Trophoblast cell (in vitro differentiated cells and primary cell): ENCODE measurements at regions not wholly inside any gene's neighbourhood (a gene's known extent, or its start where the extent isn't known, plus 50 kb on each side); places are given as distances from the start of the nearest gene placed in this dataset.

Source experiments
- DNase-seq, 2 donors: peaks; one replicate each; pipeline ENCODE4 v3.0.0-alpha.2; 2016
- H2AFZ ChIP-seq: 2 replicates; pipeline ENCODE4 v1.6.1; 2013; ENCODE audit warnings: low read length, moderate library complexity, mild to moderate bottlenecking; ENCODE audit not compliant: insufficient read depth, poor library complexity
- H2AK5ac ChIP-seq: 2 replicates; pipeline ENCODE4 v1.6.1; 2013; ENCODE audit warnings: mild to moderate bottlenecking, low read length
- H2BK120ac ChIP-seq: 2 replicates; pipeline ENCODE4 v1.6.1; 2013; ENCODE audit warnings: low read length, mild to moderate bottlenecking, moderate library complexity; ENCODE audit not compliant: insufficient read depth, poor library complexity
- H2BK12ac ChIP-seq: 2 replicates; pipeline ENCODE4 v1.6.1; 2013; ENCODE audit warnings: mild to moderate bottlenecking, low read length, moderate library complexity
- H2BK5ac ChIP-seq: 2 replicates; pipeline ENCODE4 v1.6.1; 2013; ENCODE audit warnings: low read length, low read depth, moderate library complexity, mild to moderate bottlenecking; ENCODE audit not compliant: poor library complexity
- H3K14ac ChIP-seq: 2 replicates; pipeline ENCODE4 v1.6.1; 2013; ENCODE audit warnings: mild to moderate bottlenecking, low read length
- H3K18ac ChIP-seq: 2 replicates; pipeline ENCODE4 v1.6.1; 2013; ENCODE audit warnings: mild to moderate bottlenecking, low read length
- H3K23ac ChIP-seq: 2 replicates; pipeline ENCODE4 v1.6.1; 2013; ENCODE audit warnings: low read length
- H3K27ac ChIP-seq: 2 replicates; pipeline ENCODE4 v1.5.1; 2013; ENCODE audit warnings: low read depth, mild to moderate bottlenecking, inconsistent platforms, low read length, moderate library complexity
- H3K27me3 ChIP-seq: 2 replicates; pipeline ENCODE4 v1.6.1; 2013; ENCODE audit warnings: inconsistent platforms, mild to moderate bottlenecking, low read length, moderate library complexity; ENCODE audit not compliant: insufficient read depth
- H3K36me3 ChIP-seq, 2 experiments: 1 replicate in 1 of 2; 2 replicates in 1 of 2; pipeline ENCODE4 v1.6.1; 2013; ENCODE audit warnings: low read length in 2 of 2, mild to moderate bottlenecking in 2 of 2, moderate library complexity in 1 of 2; ENCODE audit not compliant: insufficient read depth in 2 of 2, control insufficient read depth in 1 of 2
- H3K4ac ChIP-seq: 2 replicates; pipeline ENCODE4 v1.6.1; 2013; ENCODE audit warnings: low read depth, mild to moderate bottlenecking, low read length, moderate library complexity
- H3K4me1 ChIP-seq, 2 experiments: 1 replicate in 1 of 2; 2 replicates in 1 of 2; pipeline ENCODE4 v1.6.1; 2013; ENCODE audit warnings: low read length in 2 of 2, mild to moderate bottlenecking in 2 of 2, moderate library complexity in 1 of 2; ENCODE audit not compliant: insufficient read depth in 2 of 2, control insufficient read depth in 1 of 2
- H3K4me2 ChIP-seq: 2 replicates; pipeline ENCODE4 v1.6.1; 2013; ENCODE audit warnings: inconsistent platforms, mild to moderate bottlenecking, low read length, moderate library complexity
- H3K4me3 ChIP-seq: 2 replicates; pipeline ENCODE4 v1.5.1; 2013; ENCODE audit warnings: mild to moderate bottlenecking, low read depth, low read length, inconsistent platforms
- H3K79me1 ChIP-seq: one replicate; pipeline ENCODE4 v1.6.1; 2013; ENCODE audit warnings: low read length
- H3K79me2 ChIP-seq: 2 replicates; pipeline ENCODE4 v1.6.1; 2013; ENCODE audit warnings: low read length, mild to moderate bottlenecking; ENCODE audit not compliant: control insufficient read depth, insufficient read depth, poor library complexity
- H3K9ac ChIP-seq: 2 replicates; pipeline ENCODE4 v1.6.1; 2013; ENCODE audit warnings: mild to moderate bottlenecking, low read length
- H3K9me3 ChIP-seq: 2 replicates; pipeline ENCODE4 v1.6.1; 2013; ENCODE audit warnings: low read depth, mild to moderate bottlenecking, control low read depth, inconsistent platforms, low read length; ENCODE audit not compliant: insufficient read depth
- H4K12ac ChIP-seq: 2 replicates; pipeline ENCODE4 v1.6.1; 2013; ENCODE audit warnings: low read depth, mild to moderate bottlenecking, low read length, moderate library complexity
- H4K8ac ChIP-seq: 2 replicates; pipeline ENCODE4 v1.6.1; 2013; ENCODE audit warnings: low read depth, mild to moderate bottlenecking, low read length, moderate library complexity
- H4K91ac ChIP-seq: one replicate; pipeline ENCODE4 v1.6.1; 2013; ENCODE audit warnings: low read depth, mild to moderate bottlenecking, low read length, moderate library complexity
- WGBS: extraction: QIAGEN DNeasy Blood & Tissue Kit; methylation state at CpG from one replicate; pipeline ENCODE4 v1.1.7; 2013; ENCODE audit warnings: missing lambda C conversion rate; ENCODE audit not compliant: insufficient read length, insufficient coverage; ENCODE audit errors: extremely low coverage; 5-methylcytosine and 5-hydroxymethylcytosine counted together

- no peaks in the 10 kb centered on the region for H3K9me3 ChIP-seq
- no peak overlapping the region for H2AFZ ChIP-seq
- H2AK5ac ChIP-seq, result no peak overlapping the region
- no peak overlapping the region for H2BK120ac ChIP-seq
- H3K27ac ChIP-seq, result no peak overlapping the region
- H3K4ac ChIP-seq, result no peak overlapping the region
- H3K79me2 ChIP-seq, result no peaks in the 10 kb centered on the region
- no peak overlapping the region for H4K12ac ChIP-seq
- H4K91ac ChIP-seq, result no peak overlapping the region
- H3K14ac ChIP-seq, result no peak overlapping the region
- no peak overlapping the region for H3K4me3 ChIP-seq
- peaks cover 0 to 1% of the 10 kb centered on the region in 2 experiments for H3K36me3 ChIP-seq
- no CpG with 5 or more reads among the region's 1 CpG for WGBS
- H2BK5ac ChIP-seq, result no peak overlapping the region
- no peaks in the 10 kb centered on the region for H3K27me3 ChIP-seq
- H3K4me2 ChIP-seq, result no peak overlapping the region
- peaks cover under 1 to 3% of the 10 kb centered on the region in 2 experiments for H3K4me1 ChIP-seq
- no peak overlapping the region for H4K8ac ChIP-seq
- peaks cover 3% of the 10 kb centered on the region for H3K79me1 ChIP-seq
- H2BK12ac ChIP-seq, result no peak overlapping the region
- H3K9ac ChIP-seq, result no peak overlapping the region
- no peak for DNase-seq
- no peak overlapping the region for H3K23ac ChIP-seq
- no peak overlapping the region for H3K18ac ChIP-seq
Observed at GRCh38 chr2:125638345-125638744, 1017.6 kb upstream of the GYPC start.

- no peak overlapping the region for H2BK120ac ChIP-seq
- H2BK5ac ChIP-seq, result no peak overlapping the region
- H3K9ac ChIP-seq, result no peak overlapping the region
- no peak overlapping the region for H4K12ac ChIP-seq
- H3K27ac ChIP-seq, result no peak overlapping the region
- H3K14ac ChIP-seq, result no peak overlapping the region
- no peaks in the 10 kb centered on the region for H3K36me3 ChIP-seq
- no peak overlapping the region for H2AFZ ChIP-seq
- no peak overlapping the region for H2AK5ac ChIP-seq
- no peak overlapping the region for H3K4ac ChIP-seq
- no peak overlapping the region for H4K8ac ChIP-seq
- H3K23ac ChIP-seq, result no peak overlapping the region
- H3K9me3 ChIP-seq, result no peaks in the 10 kb centered on the region
- no CpG with 5 or more reads among the region's 2 CpGs for WGBS
- H3K79me1 ChIP-seq, result peaks cover 7% of the 10 kb centered on the region
- H4K91ac ChIP-seq, result no peak overlapping the region
- no peak overlapping the region for H2BK12ac ChIP-seq
- peaks cover 3 to 5% of the 10 kb centered on the region in 2 experiments for H3K4me1 ChIP-seq
- H3K4me2 ChIP-seq, result no peak overlapping the region
- H3K18ac ChIP-seq, result no peak overlapping the region
- DNase-seq, result no peak
- H3K79me2 ChIP-seq, result no peaks in the 10 kb centered on the region
- H3K27me3 ChIP-seq, result no peaks in the 10 kb centered on the region
- no peak overlapping the region for H3K4me3 ChIP-seq
Observed at GRCh38 chr2:125642032-125642431, 1013.9 kb upstream of the GYPC start.

- Histone ChIP-seq H4K12ac (no peak overlapping the region), H2AK5ac (no peak overlapping the region), H3K18ac (no peak overlapping the region), H2BK12ac (no peak overlapping the region), H3K14ac (no peak overlapping the region), H3K4me3 (no peak overlapping the region), H2BK120ac (no peak overlapping the region), H2BK5ac (peak overlapping the region; percentile 73), H3K9me3 (no peaks in the 10 kb centered on the region), H3K4ac (no peak overlapping the region), H3K9ac (no peak overlapping the region), H3K79me2 (no peaks in the 10 kb centered on the region), H2AFZ (no peak overlapping the region), H3K4me1 (peaks cover 3 to 5% of the 10 kb centered on the region in 2 experiments), H3K36me3 (no peaks in the 10 kb centered on the region), H3K27me3 (no peaks in the 10 kb centered on the region), H3K79me1 (peaks cover 7% of the 10 kb centered on the region), H3K23ac (no peak overlapping the region), H3K27ac (peak overlapping the region; percentile 70), H3K4me2 (peak overlapping the region; percentile 40), H4K8ac (no peak overlapping the region), H4K91ac (no peak overlapping the region)
- no peak for DNase-seq
- no CpG with 5 or more reads among the region's 2 CpGs for WGBS
Observed at GRCh38 chr2:125643128-125643527, 1012.8 kb upstream of the GYPC start.

- Histone ChIP-seq H3K36me3 (no peaks in the 10 kb centered on the region), H3K27me3 (no peaks in the 10 kb centered on the region), H3K79me2 (no peaks in the 10 kb centered on the region), H3K27ac (peak overlapping the region; percentile 40), H2BK12ac (peak overlapping the region; percentile 58), H3K18ac (peak overlapping the region; percentile 45), H3K9me3 (no peaks in the 10 kb centered on the region), H3K4me2 (peak overlapping the region; percentile 40), H3K4me3 (no peak overlapping the region), H4K8ac (peak overlapping the region; percentile 60), H2BK5ac (peak overlapping the region; percentile 73), H3K9ac (no peak overlapping the region), H2AK5ac (no peak overlapping the region), H2AFZ (peak overlapping the region; percentile 63), H3K23ac (no peak overlapping the region), H3K4me1 (peaks cover 3 to 5% of the 10 kb centered on the region in 2 experiments), H3K79me1 (peaks cover 7% of the 10 kb centered on the region), H4K12ac (peak overlapping the region; percentile 43), H4K91ac (peak overlapping the region; percentile 55), H3K4ac (peak overlapping the region; percentile 62), H3K14ac (peak overlapping the region; percentile 70), H2BK120ac (no peak overlapping the region)
- no CpG with 5 or more reads among the region's 8 CpGs for WGBS
- DNase-seq, result no peak
Observed at GRCh38 chr2:125643585-125643984, 1012.4 kb upstream of the GYPC start.
